ENCODE measurements at regions not wholly inside any gene's neighbourhood (a gene's known extent, or its start where the extent isn't known, plus 50 kb on each side); places are given as distances from the start of the nearest gene placed in this dataset.

DNA sequence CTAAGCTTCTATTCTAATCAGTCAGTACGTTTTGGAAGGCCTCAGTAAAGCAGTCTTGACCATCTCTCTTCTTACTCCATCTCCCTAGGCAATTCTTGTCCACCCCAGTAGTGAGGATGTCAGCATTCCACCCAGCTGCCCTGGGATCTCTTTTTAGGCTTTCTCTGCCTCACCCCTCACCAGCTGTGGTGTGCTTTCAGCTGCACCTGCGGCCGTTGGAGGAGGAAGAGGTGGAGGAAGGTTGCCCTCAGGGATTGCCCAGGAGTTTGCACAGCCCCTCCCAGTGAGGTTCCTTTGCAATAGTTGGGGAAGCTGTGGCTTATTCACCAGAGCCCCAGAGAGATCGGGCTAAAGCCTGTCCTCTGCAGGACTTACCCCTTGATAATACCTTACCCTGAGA, 615.8 kb downstream of the BNC2 start:
- 89% methylated on average over 4 of the region's 4 CpGs for WGBS
- no peaks in the 10 kb centered on the region for H3K4me1 ChIP-seq (ENCODE audit: insufficient read depth)
- no peak overlapping the region for H3K27ac ChIP-seq (ENCODE audit: low read depth)
- no peak for DNase-seq (ENCODE audit: extremely low spot score)
- H3K4me3 ChIP-seq (ENCODE audit: low read depth, low read length), result no peak overlapping the region
- no peaks in the 10 kb centered on the region for H3K36me3 ChIP-seq (ENCODE audit: insufficient read depth)

DNA sequence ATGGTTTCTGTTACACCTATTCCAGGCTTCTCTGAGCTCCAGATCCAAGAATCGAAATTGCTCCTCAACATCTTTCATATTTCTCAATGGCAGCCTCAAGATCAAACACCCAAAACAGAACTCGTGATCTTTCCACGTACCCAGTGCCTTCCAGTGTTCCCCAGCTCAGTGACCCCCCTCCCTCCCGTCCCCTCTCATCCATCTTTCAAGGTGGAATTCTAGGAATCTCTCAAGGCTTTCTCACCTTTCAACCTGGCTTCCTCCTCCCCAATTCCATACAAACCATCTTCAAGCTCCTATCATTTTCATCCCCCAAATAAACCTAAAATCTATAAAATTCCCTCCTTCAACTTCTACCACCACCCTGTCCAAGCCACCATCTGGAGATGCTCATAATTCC, 615.3 kb downstream of the BNC2 start:
- Histone ChIP-seq H3K27ac (ENCODE audit: low read depth) (no peak overlapping the region), H3K4me1 (ENCODE audit: insufficient read depth) (no peaks in the 10 kb centered on the region), H3K4me3 (ENCODE audit: low read depth, low read length) (no peak overlapping the region), H3K36me3 (ENCODE audit: insufficient read depth) (no peaks in the 10 kb centered on the region)
- 92% methylated on average over 4 of the region's 4 CpGs for WGBS
- DNase-seq (ENCODE audit: extremely low spot score), result no peak

DNA sequence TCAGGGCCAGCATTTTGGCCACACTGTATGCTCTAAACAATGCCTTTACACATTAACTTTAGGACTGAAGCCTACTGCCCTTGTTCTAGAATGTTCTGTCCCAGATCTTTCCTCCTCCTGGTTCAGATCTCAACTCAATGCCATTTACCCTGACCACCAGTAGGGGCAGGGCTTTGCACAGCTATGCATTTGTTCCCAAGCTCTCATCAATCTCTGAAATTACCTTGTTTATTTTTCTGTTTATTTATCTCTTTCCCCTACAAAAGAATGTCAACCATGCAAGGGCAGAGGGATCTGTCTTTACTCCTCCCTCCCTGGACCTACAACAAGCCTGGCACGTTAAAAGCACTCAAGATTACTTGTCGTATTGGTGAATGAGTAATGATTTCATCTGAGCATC, 612.9 kb downstream of the BNC2 start:
- no peaks in the 10 kb centered on the region for H3K36me3 ChIP-seq (ENCODE audit: insufficient read depth)
- no peak overlapping the region for H3K4me3 ChIP-seq (ENCODE audit: low read depth, low read length)
- WGBS, result 77% methylated on average over 2 of the region's 2 CpGs
- H3K4me1 ChIP-seq (ENCODE audit: insufficient read depth), result no peaks in the 10 kb centered on the region
- no peak for DNase-seq (ENCODE audit: extremely low spot score)
- H3K27ac ChIP-seq (ENCODE audit: low read depth), result no peak overlapping the region

DNA sequence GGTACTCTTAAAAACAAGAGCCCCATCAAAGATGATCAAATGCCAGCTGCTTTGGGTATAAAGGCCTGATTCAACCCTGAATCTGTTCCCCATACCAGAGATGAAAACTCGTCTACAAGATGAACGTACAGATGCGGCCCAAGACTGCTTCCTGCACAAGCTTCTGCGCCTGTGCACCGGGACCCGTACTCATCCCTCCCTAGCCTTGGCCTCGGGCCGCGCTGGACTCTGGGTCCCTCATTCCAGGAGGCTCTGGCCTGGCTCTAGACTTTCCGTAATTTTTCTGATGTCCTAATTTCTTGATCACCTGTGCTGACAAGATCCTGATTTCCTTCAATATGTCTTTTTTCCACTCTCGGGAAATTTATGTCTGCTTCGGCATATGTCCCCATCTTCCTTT, 612.3 kb downstream of the BNC2 start:
- DNase-seq (ENCODE audit: extremely low spot score), result no peak
- Histone ChIP-seq H3K27ac (ENCODE audit: low read depth) (no peak overlapping the region), H3K4me1 (ENCODE audit: insufficient read depth) (no peaks in the 10 kb centered on the region), H3K36me3 (ENCODE audit: insufficient read depth) (no peaks in the 10 kb centered on the region), H3K4me3 (ENCODE audit: low read depth, low read length) (no peak overlapping the region)
- WGBS, result 97% methylated on average over 12 of the region's 12 CpGs

DNA sequence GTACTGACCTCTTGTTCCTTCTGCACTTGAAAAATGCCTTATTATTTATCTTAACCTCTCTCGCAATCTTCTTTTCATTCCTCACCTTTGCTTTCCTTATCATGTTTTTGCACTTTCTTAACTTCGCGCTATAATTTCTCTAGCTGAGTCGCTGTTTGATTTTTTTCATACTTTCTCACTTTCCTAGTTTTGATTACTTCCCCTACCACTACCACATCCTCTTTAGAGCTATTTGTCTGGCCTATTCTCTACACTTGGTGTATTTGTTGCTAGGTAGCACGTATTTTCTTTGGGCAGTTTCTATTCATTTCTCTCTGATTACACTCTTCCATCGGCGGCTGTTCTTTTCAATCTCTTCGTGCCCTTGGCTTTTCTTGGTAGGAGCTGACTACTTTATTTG, 611.8 kb downstream of the BNC2 start:
- no peak overlapping the region for H3K27ac ChIP-seq (ENCODE audit: low read depth)
- no peaks in the 10 kb centered on the region for H3K4me1 ChIP-seq (ENCODE audit: insufficient read depth)
- no peaks in the 10 kb centered on the region for H3K36me3 ChIP-seq (ENCODE audit: insufficient read depth)
- WGBS, result 88% methylated on average over 8 of the region's 8 CpGs
- H3K4me3 ChIP-seq (ENCODE audit: low read depth, low read length), result no peak overlapping the region
- DNase-seq (ENCODE audit: extremely low spot score), result no peak

DNA sequence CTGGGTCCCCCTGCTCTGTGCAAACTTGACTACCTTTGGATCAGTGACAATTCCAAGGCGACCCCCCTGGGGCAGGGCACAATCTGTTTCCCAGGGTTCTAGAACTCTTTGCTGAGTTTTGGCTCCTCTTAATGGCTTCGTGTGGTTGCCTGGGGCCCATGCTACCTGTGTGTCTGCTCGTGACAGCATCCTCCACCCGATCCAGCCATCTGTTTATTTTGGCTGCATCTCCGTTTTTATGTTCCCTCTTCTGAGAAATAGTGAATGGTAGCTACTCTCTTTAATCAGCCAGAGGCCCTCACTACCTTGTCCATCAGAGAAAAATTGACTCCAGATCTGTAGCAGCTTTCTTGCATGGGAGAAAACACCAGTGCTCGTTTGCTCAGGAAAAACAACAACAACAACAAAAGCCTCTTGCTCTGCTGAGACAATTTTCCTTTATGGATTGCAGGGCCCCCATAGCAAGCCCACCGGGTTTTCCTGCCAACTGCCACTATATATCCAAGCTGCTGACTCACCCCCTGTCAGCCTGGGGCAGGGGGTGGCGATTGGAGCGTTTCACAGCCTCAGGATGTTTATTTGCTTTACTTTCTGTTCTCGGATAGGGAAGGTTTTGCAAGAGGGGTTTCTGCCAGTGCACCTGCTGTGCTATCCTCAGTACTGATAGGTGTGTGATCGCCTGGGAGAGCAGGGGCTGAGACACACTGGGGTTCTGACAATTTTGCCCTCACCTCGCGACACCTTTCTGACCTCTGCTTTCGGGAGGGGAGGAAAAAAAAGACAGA, 607.8 kb downstream of the BNC2 start:
- no peaks in the 10 kb centered on the region for H3K4me1 ChIP-seq (ENCODE audit: insufficient read depth)
- DNase-seq (ENCODE audit: extremely low spot score), result no peak
- whole genome bisulfite sequencing, result 70% methylated on average over 14 of the region's 14 CpGs
- no peak overlapping the region for H3K27ac ChIP-seq (ENCODE audit: low read depth)
- no peak overlapping the region for H3K4me3 ChIP-seq (ENCODE audit: low read depth, low read length)
- no peaks in the 10 kb centered on the region for H3K36me3 ChIP-seq (ENCODE audit: insufficient read depth)

DNA sequence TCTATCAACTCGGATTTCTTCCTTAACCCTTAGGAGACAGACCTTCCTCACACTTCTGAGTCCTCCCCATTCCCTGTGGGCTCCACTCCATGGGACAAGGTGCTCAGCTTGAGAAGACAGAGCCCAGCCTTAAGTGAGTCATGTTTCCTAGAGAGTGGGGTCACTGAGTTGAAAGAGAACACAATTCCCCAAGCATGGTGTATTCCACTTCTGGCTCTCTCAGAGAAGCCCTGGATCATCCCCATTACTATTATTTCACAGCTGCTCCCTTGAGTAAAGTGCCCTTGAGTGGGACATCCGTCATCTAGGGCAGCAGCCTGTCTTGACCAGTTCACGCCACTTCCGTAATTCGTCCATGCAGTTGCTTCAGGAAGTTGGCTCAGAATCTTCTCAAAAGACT, 604.8 kb downstream of the BNC2 start:
- DNase-seq (ENCODE audit: extremely low spot score), result no peak
- no peaks in the 10 kb centered on the region for H3K4me1 ChIP-seq (ENCODE audit: insufficient read depth)
- H3K36me3 ChIP-seq (ENCODE audit: insufficient read depth), result no peaks in the 10 kb centered on the region
- WGBS, result 96% methylated on average over 5 of the region's 5 CpGs
- H3K27ac ChIP-seq (ENCODE audit: low read depth), result no peak overlapping the region
- H3K4me3 ChIP-seq (ENCODE audit: low read depth, low read length), result no peak overlapping the region

DNA sequence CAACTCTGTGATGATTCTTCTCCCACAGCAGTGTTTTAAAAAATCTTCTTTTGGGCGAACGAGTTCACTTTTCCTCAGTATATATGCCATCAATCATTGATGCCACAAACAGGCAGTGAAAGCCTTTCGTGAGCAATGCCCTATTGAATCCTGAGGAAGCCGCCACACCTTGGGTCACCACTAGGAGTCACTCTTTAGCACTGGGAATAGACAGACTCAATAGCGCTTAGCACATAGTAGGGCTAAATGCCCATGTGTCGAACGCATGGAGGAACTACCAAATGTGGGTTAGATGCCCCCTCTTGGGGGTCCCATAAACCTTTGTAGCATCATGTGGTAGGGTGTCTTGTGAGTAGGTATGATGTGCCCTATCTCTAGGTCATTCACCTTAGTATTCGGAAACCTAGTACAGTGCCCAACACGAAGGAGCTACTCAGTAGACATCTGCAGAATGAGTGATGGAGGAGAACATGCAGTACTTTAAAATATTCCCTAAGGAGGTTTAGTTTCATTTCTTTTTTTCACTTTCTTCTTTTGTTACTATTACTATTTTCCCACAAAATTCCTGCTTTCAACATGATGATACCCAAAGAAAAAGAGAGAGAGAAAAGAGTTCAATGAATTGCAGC, 603.7 kb downstream of the BNC2 start:
- Histone ChIP-seq H3K27ac (ENCODE audit: low read depth) (no peak overlapping the region), H3K4me1 (ENCODE audit: insufficient read depth) (no peaks in the 10 kb centered on the region), H3K36me3 (ENCODE audit: insufficient read depth) (no peaks in the 10 kb centered on the region), H3K4me3 (ENCODE audit: low read depth, low read length) (no peak overlapping the region)
- WGBS, result 91% methylated on average over 9 of the region's 9 CpGs
- DNase-seq (ENCODE audit: extremely low spot score), result no peak

DNA sequence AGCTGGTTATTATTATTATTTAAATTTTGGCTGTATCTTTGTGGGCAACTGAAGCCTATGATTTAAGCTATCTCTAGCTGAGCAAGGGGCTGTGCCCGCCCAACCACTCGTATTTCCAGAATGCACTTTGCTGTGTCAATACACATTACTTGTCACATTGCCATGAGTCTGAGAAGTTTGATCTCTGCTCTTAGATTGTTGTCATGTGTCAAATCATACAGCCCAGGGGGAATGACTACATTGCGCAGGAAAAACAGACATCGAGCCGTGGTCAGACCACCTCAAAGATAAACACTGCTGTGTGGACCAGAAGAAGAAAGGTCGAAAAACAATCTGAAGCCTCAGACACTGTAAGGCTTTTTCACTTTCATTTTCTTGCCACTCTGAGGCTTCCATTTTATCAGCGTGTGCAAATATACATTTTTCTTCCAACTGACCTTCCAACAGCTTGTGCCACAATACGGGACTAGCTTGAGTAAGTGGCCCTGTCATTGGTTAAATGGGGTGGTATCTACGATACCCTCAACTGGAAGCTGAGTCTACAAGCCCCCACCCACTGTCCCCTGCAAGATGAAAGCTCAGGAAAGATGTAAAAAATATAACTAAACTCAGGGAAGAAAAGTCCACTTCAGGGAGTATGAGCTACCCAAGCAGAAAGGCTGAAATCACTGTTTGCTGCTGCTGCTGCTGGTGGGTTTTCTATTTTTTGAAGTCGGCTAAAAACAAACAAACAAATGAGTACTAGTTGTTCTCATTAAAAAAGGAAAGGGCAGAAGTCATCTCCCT, 603.0 kb downstream of the BNC2 start:
- H3K4me1 ChIP-seq (ENCODE audit: insufficient read depth), result no peaks in the 10 kb centered on the region
- no peak for DNase-seq (ENCODE audit: extremely low spot score)
- WGBS, result 40% methylated on average over 10 of the region's 10 CpGs
- peak overlapping the region; percentile 6 for H3K4me3 ChIP-seq (ENCODE audit: low read depth, low read length)
- no peaks in the 10 kb centered on the region for H3K36me3 ChIP-seq (ENCODE audit: insufficient read depth)
- H3K27ac ChIP-seq (ENCODE audit: low read depth), result no peak overlapping the region

DNA sequence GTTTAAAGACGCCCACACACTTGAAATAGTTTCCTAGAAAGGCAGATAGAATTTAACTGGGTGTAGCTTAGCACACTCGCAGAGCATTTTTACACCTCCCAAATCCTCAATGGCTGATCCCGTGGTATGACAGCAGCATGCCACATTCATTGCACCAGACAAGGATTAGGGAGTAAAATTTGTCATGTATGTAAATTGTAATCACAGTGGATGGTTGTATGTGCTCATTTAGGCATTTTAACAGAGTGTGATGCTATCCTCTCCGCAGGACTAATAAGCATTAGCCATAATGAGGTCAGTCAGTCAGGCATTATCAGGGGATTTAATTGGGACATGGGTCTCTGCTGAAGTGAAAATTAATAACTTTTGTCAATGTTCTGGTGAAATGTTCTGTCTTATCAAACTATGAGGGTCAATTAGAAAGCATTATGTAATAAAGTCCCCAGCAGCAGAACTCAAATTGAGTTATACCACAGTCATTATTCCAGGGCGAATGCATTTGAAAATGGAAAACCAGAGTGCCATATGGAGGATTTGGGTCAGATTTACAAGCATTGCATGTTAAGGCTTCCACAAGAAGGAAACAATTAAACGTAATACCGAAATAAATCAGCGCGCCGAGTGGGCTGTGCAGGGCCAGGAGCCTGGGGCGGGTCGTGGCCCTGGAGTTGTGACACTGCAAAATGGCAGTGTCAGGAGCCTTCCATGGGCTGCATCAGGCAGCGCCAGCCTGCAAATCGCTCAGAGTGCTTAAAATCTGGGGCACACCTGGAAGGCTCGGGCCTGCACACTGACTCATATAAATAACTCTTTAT, 602.2 kb downstream of the BNC2 start:
- H3K4me3 ChIP-seq (ENCODE audit: low read depth, low read length), result no peak overlapping the region
- peak; percentile 49 for DNase-seq (ENCODE audit: extremely low spot score)
- WGBS, result 71% methylated on average over 15 of the region's 15 CpGs
- no peak overlapping the region for H3K27ac ChIP-seq (ENCODE audit: low read depth)
- no peaks in the 10 kb centered on the region for H3K36me3 ChIP-seq (ENCODE audit: insufficient read depth)
- H3K4me1 ChIP-seq (ENCODE audit: insufficient read depth), result no peaks in the 10 kb centered on the region

DNA sequence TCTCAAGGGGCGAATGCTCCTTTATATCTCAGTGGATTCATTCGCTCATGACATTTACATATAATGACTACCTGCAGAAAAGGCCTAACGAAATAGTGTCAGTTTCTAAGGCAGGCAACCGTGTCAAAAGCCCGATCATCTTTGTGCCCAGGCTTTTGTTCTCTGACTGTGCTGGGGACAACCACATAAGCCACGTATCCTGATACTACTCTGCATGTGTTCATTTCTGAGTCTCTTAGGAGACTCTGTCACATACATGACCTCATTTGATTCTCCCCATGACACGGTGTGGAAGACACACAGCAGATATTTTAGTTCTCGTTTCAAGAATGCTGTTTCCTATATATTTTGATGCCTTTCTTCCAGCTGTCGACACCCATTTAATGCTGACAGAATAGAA, 598.5 kb downstream of the BNC2 start:
- WGBS, result 84% methylated on average over 9 of the region's 9 CpGs
- H3K27ac ChIP-seq (ENCODE audit: low read depth), result no peak overlapping the region
- DNase-seq (ENCODE audit: extremely low spot score), result no peak
- H3K4me1 ChIP-seq (ENCODE audit: insufficient read depth), result no peaks in the 10 kb centered on the region
- no peaks in the 10 kb centered on the region for H3K36me3 ChIP-seq (ENCODE audit: insufficient read depth)
- no peak overlapping the region for H3K4me3 ChIP-seq (ENCODE audit: low read depth, low read length)

DNA sequence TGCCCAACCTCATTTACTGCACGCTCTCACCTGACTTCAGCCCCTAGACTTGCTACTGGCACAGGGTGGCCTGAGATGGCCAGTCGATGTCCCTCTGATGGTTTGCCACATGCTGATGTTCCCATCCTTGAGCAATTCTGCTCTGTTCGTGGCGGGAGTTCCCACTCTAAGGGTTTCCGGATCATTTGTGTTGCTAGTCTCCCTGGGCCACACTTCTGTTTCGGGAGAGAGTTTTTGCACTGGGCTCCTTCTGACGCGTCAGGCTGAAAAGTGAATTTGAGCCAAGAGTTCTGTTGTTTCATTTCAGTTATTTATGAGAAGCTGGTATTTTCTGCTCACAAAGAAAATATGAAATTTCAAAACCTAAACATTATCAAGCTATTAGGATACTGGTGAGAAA, 597.7 kb downstream of the BNC2 start:
- H3K4me1 ChIP-seq (ENCODE audit: insufficient read depth), result no peaks in the 10 kb centered on the region
- no peak overlapping the region for H3K27ac ChIP-seq (ENCODE audit: low read depth)
- no peaks in the 10 kb centered on the region for H3K36me3 ChIP-seq (ENCODE audit: insufficient read depth)
- no peak overlapping the region for H3K4me3 ChIP-seq (ENCODE audit: low read depth, low read length)
- no peak for DNase-seq (ENCODE audit: extremely low spot score)
- WGBS, result 75% methylated on average over 8 of the region's 8 CpGs

DNA sequence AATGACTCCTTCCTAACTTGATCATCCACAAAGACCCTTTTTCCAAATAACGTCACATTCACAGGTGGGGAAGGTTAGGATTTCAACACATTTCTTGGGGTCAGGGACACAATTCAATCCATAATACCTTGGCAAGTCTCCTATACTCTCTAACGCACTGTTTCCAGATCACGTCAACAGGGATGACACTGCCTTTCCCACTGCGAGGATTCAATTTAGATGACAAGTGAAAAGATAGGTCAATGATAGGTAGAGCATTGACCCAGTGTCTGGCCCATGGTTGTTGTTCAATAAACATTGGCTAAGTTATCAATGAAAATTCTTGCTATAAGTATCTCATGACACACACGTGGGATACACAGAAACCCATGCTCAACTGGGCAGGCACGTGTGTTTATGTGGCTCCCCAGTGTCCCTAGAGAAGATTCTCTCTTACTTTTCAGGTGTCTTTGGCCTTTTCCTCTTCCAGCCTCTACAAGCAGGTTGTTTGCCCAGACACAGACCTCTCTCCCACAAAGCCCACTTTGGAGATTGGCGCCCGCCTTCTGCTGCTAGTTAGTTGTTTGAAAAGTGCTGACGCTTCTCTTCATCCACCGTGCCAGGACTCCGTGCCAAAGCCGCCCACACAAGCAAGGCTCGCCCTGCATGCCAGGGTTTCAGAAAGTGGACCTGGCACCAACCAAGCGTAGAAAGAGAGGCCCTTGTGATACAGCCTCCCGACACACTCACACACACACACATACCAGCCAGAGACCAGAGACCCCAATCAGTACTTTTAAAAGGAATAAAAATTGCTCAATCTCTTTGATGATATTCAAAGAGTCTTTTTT, 594.5 kb downstream of the BNC2 start:
- Histone ChIP-seq H3K36me3 (ENCODE audit: insufficient read depth) (no peaks in the 10 kb centered on the region), H3K27ac (ENCODE audit: low read depth) (no peak overlapping the region), H3K4me3 (ENCODE audit: low read depth, low read length) (no peak overlapping the region), H3K4me1 (ENCODE audit: insufficient read depth) (no peaks in the 10 kb centered on the region)
- WGBS, result 90% methylated on average over 15 of the region's 15 CpGs
- no peak for DNase-seq (ENCODE audit: extremely low spot score)
